Natural killer cell (primary cell): ENCODE measurements at regions not wholly inside any gene's neighbourhood (a gene's known extent, or its start where the extent isn't known, plus 50 kb on each side); places are given as distances from the start of the nearest gene placed in this dataset.

Experiments
- ATAC-seq, 3 donors: fragments of 150-1000 bp in 2 of 3; fragments of 200-7000 bp in 1 of 3; cut with Tn5 transposase; 1 replicate in 1 of 3; 2 replicates in 2 of 3; pipeline ENCODE4 v1.10.0; 2021; ENCODE audit warnings: mild to moderate bottlenecking in 2 of 3, moderate library complexity in 2 of 3
- DNase-seq, 2 donors: peaks; one replicate each; pipeline versions ENCODE4 v3.0.0 to v3.0.0-alpha.2; 2013 to 2021; ENCODE audit warnings: mixed read lengths in 1 of 2
- H3K27ac ChIP-seq: one replicate; pipeline ENCODE4 v1.5.1; 2013; ENCODE audit warnings: mild to moderate bottlenecking, low read length
- H3K27me3 ChIP-seq: one replicate; pipeline ENCODE4 v1.6.1; 2013; ENCODE audit warnings: low read length; ENCODE audit not compliant: control insufficient read depth, insufficient read depth
- H3K36me3 ChIP-seq: one replicate; pipeline ENCODE4 v1.6.1; 2013; ENCODE audit warnings: low read length; ENCODE audit not compliant: control insufficient read depth, insufficient read depth
- H3K4me1 ChIP-seq: one replicate; pipeline ENCODE4 v1.6.1; 2013; ENCODE audit warnings: low read length; ENCODE audit not compliant: control insufficient read depth, insufficient read depth
- H3K4me3 ChIP-seq: one replicate; pipeline ENCODE4 v1.5.1; 2013; ENCODE audit warnings: low read length
- H3K9me3 ChIP-seq: one replicate; pipeline ENCODE4 v1.6.1; 2013; ENCODE audit warnings: low read length; ENCODE audit not compliant: control insufficient read depth, insufficient read depth
- H3K27ac Mint-ChIP-seq, 2 donors: one replicate each; pipeline ENCODE4 v1.8.0; 2022; ENCODE audit warnings: mild to moderate bottlenecking in 2 of 2, mixed read lengths in 2 of 2, moderate library complexity in 1 of 2
- H3K27me3 Mint-ChIP-seq, 2 donors: one replicate each; pipeline ENCODE4 v1.8.0; 2022; ENCODE audit warnings: low read depth in 2 of 2, mixed read lengths in 2 of 2
- H3K36me3 Mint-ChIP-seq: one replicate; pipeline ENCODE4 v1.8.0; 2022; ENCODE audit warnings: mixed read lengths
- H3K4me1 Mint-ChIP-seq, 2 donors: one replicate each; pipeline ENCODE4 v1.8.0; 2022; ENCODE audit warnings: mixed read lengths in 2 of 2
- H3K4me3 Mint-ChIP-seq: one replicate; pipeline ENCODE4 v1.8.0; 2022; ENCODE audit warnings: mild to moderate bottlenecking, moderate library complexity, mixed read lengths
- H3K9me3 Mint-ChIP-seq, 2 donors: one replicate each; pipeline ENCODE4 v1.8.0; 2022; ENCODE audit warnings: mixed read lengths in 2 of 2
- CTCF ChIP-seq: fragments of 200-600 bp; IDR thresholded peaks from one replicate; pipeline ENCODE4 v1.8.0; 2022; ENCODE audit warnings: antibody characterized with exemption
- WGBS: methylation state at CpG from one replicate; pipeline ENCODE4 v1.1.7; 2013; ENCODE audit warnings: missing lambda C conversion rate; ENCODE audit not compliant: insufficient coverage; 5-methylcytosine and 5-hydroxymethylcytosine counted together
- intact Hi-C: fragments of 100-400 bp; cut with micrococcal nuclease; formaldehyde crosslinking; loops from one replicate; pipeline ENCODE4 v1.14.2; 2022

GRCh38 chr5:44983006-44983405 lies 174.3 kb downstream of the MRPS30 start:
- Mint-ChIP-seq H3K9me3 (peaks cover 21 to 28% of the 10 kb centered on the region in 2 donors), H3K36me3 (peaks cover 36% of the 10 kb centered on the region), H3K27ac (no peak overlapping the region), H3K4me3 (no peak overlapping the region), H3K27me3 (no peaks in the 10 kb centered on the region), H3K4me1 (no peaks in the 10 kb centered on the region)
- Histone ChIP-seq H3K4me3 (no peak overlapping the region), H3K9me3 (peaks cover 19% of the 10 kb centered on the region), H3K27me3 (no peaks in the 10 kb centered on the region), H3K4me1 (no peaks in the 10 kb centered on the region), H3K27ac (no peak overlapping the region), H3K36me3 (no peaks in the 10 kb centered on the region)
- ATAC-seq (no peak), DNase-seq (no peak)
- TF ChIP-seq CTCF, result no peak
- intact Hi-C loops, result no loop called here

DNA sequence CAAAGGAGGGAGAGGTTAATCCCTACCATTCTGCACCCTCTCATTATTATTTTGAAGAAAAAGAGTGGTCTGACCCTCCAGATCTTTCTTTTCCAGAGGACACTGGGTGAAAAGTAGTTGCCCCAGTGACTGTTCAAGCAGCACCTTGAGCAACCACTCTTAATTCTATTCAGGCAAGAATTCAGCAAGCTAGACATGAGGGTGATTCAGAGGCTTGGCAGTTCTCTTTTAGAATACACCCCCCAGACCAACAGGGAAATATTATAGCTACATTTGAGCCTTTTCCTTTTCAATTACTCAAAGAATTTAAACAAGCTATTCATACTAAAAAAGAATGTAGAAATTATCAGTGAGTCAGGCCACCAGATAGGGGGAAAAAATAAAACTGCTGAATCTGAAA lies 178.3 kb downstream of the MRPS30 start:
- no peaks in the 10 kb centered on the region for H3K27me3 Mint-ChIP-seq
- H3K36me3 Mint-ChIP-seq, result peaks cover 15% of the 10 kb centered on the region
- intact Hi-C loops, result no loop called here
- no peak for TF ChIP-seq CTCF
- H3K4me1 ChIP-seq, result no peaks in the 10 kb centered on the region
- no peaks in the 10 kb centered on the region for H3K27me3 ChIP-seq
- peaks cover 28% of the 10 kb centered on the region for H3K9me3 ChIP-seq
- H3K27ac Mint-ChIP-seq, result no peak overlapping the region
- H3K36me3 ChIP-seq, result no peaks in the 10 kb centered on the region
- ATAC-seq, result no peak
- no peak for DNase-seq
- H3K27ac ChIP-seq, result no peak overlapping the region
- H3K4me1 Mint-ChIP-seq, result no peaks in the 10 kb centered on the region
- peaks cover 13 to 27% of the 10 kb centered on the region in 2 donors for H3K9me3 Mint-ChIP-seq
- no peak overlapping the region for H3K4me3 ChIP-seq
- no peak overlapping the region for H3K4me3 Mint-ChIP-seq

- Histone ChIP-seq H3K27ac (no peak overlapping the region), H3K4me3 (no peak overlapping the region), H3K36me3 (no peaks in the 10 kb centered on the region), H3K27me3 (no peaks in the 10 kb centered on the region), H3K9me3 (peaks cover 10% of the 10 kb centered on the region), H3K4me1 (no peaks in the 10 kb centered on the region)
- WGBS, result 74% methylated on average over 2 of the region's 2 CpGs
- no peak for TF ChIP-seq CTCF
- Mint-ChIP-seq H3K36me3 (peaks cover 6% of the 10 kb centered on the region), H3K27ac (no peak overlapping the region), H3K27me3 (no peaks in the 10 kb centered on the region), H3K9me3 (peaks cover 7 to 8% of the 10 kb centered on the region in 2 donors), H3K4me1 (no peaks in the 10 kb centered on the region), H3K4me3 (no peak overlapping the region)
- intact Hi-C loops, result no loop called here
- ATAC-seq, result no peak
- DNase-seq, result no peak
Measured at GRCh38 chr5:44991693-44992092, 182.9 kb downstream of the MRPS30 start.

DNA sequence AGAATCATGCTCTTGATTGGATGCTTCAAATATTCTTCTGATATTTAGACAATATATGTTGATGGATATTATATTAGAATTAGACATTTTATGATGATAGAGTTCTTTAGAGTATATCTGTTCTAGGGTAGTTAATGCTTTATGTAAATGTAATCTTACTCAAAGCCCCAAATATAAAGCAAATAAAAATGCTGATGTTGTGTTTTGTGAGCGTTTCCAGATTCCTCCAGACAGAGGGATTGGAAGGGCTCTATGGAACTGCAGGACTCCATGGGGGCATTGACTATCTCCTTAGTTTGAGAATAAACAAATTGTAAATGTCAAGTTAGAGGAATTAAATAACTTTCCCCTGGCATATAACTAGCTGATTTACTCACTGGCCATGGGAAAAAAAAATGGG lies 184.5 kb downstream of the MRPS30 start:
- no peaks in the 10 kb centered on the region for H3K27me3 Mint-ChIP-seq
- H3K27ac ChIP-seq, result no peak overlapping the region
- intact Hi-C loops, result no loop called here
- TF ChIP-seq CTCF, result no peak
- H3K27me3 ChIP-seq, result no peaks in the 10 kb centered on the region
- ATAC-seq, result no peak
- H3K4me3 ChIP-seq, result no peak overlapping the region
- H3K4me1 Mint-ChIP-seq, result no peaks in the 10 kb centered on the region
- no peak overlapping the region for H3K4me3 Mint-ChIP-seq
- peaks cover 7 to 8% of the 10 kb centered on the region in 2 donors for H3K9me3 Mint-ChIP-seq
- peaks cover 6% of the 10 kb centered on the region for H3K36me3 Mint-ChIP-seq
- WGBS, result no CpG with 5 or more reads among the region's 1 CpG
- H3K4me1 ChIP-seq, result no peaks in the 10 kb centered on the region
- no peak for DNase-seq
- H3K27ac Mint-ChIP-seq, result no peak overlapping the region
- peaks cover 9% of the 10 kb centered on the region for H3K9me3 ChIP-seq
- no peaks in the 10 kb centered on the region for H3K36me3 ChIP-seq
